Skeletal muscle tissue (tissue), 3 donors: ENCODE measurements at regions not wholly inside any gene's neighbourhood (a gene's known extent, or its start where the extent isn't known, plus 50 kb on each side); places are given as distances from the start of the nearest gene placed in this dataset.

ENCODE experiments used
- H3K27ac ChIP-seq: one replicate; pipeline ENCODE4 v1.7.0; 2013; ENCODE audit warnings: mild to moderate bottlenecking, low read depth, low read length, inconsistent platforms
- H3K27me3 ChIP-seq, 3 donors: one replicate each; pipeline ENCODE4 v1.7.0; 2013; ENCODE audit warnings: low read length in 3 of 3; ENCODE audit not compliant: control insufficient read depth in 3 of 3, insufficient read depth in 3 of 3
- H3K36me3 ChIP-seq, 3 donors: one replicate each; pipeline ENCODE4 v1.7.0; 2013; ENCODE audit warnings: low read length in 3 of 3; ENCODE audit not compliant: control insufficient read depth in 3 of 3, insufficient read depth in 3 of 3
- H3K4me1 ChIP-seq, 3 donors: one replicate each; pipeline ENCODE4 v1.7.0; 2013; ENCODE audit warnings: low read length in 3 of 3, mild to moderate bottlenecking in 3 of 3; ENCODE audit not compliant: control insufficient read depth in 3 of 3, insufficient read depth in 3 of 3
- H3K4me3 ChIP-seq, 3 donors: one replicate each; pipeline ENCODE4 v1.7.0; 2013; ENCODE audit warnings: low read length in 3 of 3
- H3K9ac ChIP-seq, 3 donors: one replicate each; pipeline ENCODE4 v1.7.0; 2013; ENCODE audit warnings: low read length in 3 of 3, mild to moderate bottlenecking in 3 of 3, moderate library complexity in 2 of 3, low read depth in 1 of 3
- H3K9me3 ChIP-seq, 3 donors: one replicate each; pipeline ENCODE4 v1.7.0; 2013; ENCODE audit warnings: low read length in 3 of 3; ENCODE audit not compliant: control insufficient read depth in 3 of 3
- donor health status: Osteomylitis.

DNA sequence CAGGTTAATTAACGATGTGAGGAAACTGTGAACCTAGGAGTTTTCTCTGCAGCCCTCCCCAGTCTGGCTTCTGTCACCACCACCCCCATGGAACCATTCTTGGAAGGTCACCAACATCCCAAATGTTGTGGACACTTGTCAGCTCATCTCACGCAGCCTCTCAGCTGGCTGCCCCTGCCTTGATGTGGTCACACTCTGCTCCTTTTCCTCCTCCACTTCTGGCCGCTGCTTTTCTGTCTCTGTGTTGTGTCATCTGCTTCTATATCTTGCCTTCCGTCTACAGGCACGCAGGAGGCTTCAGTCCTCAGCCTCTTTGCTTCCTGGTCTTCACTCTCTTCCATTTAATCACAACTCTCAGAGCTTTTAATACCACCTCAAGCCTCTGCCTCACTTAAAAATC lies 371.5 kb upstream of the SLIT2 start:
- Histone ChIP-seq H3K36me3 (no peaks in the 10 kb centered on the region), H3K9ac (no peak overlapping the region), H3K4me1 (no peaks in the 10 kb centered on the region), H3K9me3 (no peaks in the 10 kb centered on the region), H3K27ac (no peak overlapping the region), H3K27me3 (no peaks in the 10 kb centered on the region), H3K4me3 (no peak overlapping the region)

DNA sequence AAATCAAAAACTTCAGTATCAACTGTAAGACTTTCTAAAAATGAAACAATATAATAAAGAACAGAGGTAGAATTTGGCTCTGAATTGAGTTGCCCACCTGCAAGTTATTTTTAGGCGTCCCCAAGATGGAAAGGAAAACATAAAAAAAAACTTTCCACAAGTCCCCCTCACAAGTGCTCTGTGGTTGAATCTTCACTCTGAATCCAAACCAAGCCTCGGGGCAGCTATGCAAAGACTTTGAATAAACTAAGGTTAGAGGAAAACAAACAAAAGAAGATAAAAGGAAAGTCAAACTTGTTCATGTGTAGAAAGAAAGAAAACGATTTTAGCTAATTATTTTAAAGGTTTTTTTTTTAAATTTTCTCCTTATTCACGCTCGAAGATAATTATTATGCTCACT lies 372.4 kb upstream of the SLIT2 start:
- no peak overlapping the region for H3K27ac ChIP-seq
- H3K4me1 ChIP-seq = no peaks in the 10 kb centered on the region
- H3K27me3 ChIP-seq = no peaks in the 10 kb centered on the region
- no peaks in the 10 kb centered on the region for H3K9me3 ChIP-seq
- no peak overlapping the region for H3K9ac ChIP-seq
- no peak overlapping the region for H3K4me3 ChIP-seq
- H3K36me3 ChIP-seq = no peaks in the 10 kb centered on the region

DNA sequence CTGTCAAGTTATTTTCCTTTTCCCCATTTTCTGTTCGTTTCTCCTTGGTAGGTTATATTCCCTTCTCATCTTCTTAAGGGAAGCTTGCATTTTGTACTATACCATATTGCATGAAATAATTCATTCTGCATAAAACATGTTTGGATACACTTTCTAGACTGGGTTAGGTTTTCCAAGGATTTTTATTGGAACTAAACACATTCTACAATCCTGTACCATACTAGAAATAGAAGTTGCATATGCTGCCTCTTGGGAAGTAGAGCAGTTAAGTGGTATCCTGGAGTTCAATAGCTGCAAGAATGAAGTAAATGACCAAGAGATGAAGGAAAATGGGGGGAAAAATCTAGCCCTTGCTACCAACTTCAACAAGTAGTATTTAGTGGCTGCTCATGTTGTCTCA lies 393.7 kb upstream of the SLIT2 start:
- H3K4me3 ChIP-seq = no peak overlapping the region
- H3K27ac ChIP-seq = no peak overlapping the region
- H3K4me1 ChIP-seq = no peaks in the 10 kb centered on the region
- H3K9ac ChIP-seq = no peak overlapping the region
- H3K36me3 ChIP-seq = no peaks in the 10 kb centered on the region
- no peaks in the 10 kb centered on the region for H3K9me3 ChIP-seq
- H3K27me3 ChIP-seq = no peaks in the 10 kb centered on the region

DNA sequence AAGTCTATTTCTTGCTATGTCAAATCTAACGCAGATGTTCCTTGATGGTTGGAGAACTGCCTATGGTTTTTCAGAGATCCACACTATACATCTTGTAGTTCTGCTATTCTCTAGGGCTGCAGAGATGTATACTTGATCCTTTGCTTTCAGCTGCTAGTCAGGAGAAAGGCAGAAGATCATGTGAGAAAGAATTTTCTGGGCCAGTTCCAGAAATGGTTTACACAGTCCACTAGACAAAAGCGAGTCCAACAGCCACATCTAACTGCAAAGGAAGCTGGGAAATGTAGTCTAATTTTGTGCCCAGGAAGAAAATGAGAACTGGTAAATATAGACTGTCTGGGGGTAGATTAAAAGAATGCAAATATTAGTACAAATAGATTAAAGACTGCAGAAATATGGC lies 394.3 kb upstream of the SLIT2 start:
- H3K4me3 ChIP-seq = no peak overlapping the region
- H3K36me3 ChIP-seq = no peaks in the 10 kb centered on the region
- no peaks in the 10 kb centered on the region for H3K4me1 ChIP-seq
- H3K9me3 ChIP-seq = no peaks in the 10 kb centered on the region
- H3K9ac ChIP-seq = no peak overlapping the region
- no peak overlapping the region for H3K27ac ChIP-seq
- no peaks in the 10 kb centered on the region for H3K27me3 ChIP-seq

DNA sequence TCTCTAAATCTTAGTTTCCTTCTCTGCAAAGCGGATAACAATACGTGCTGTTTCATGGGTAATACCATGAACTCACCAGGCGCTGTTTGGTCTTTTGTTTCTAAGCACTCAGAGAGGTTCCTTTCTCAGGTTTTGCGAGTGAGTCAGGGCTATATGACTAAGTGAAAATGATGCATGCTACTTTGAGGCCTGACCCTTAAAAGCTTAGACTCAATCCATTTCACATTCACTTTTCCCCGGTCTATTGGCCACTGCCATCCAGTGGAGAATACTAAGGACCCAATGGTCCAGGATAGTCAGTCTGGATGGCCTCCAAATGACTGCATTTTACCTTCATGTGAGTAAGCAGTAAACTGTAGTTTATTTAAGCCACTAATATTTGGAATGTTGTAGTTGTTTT lies 400.8 kb upstream of the SLIT2 start:
- H3K9ac ChIP-seq = no peak overlapping the region
- H3K9me3 ChIP-seq = no peaks in the 10 kb centered on the region
- H3K4me3 ChIP-seq = no peak overlapping the region
- no peak overlapping the region for H3K27ac ChIP-seq
- H3K36me3 ChIP-seq = no peaks in the 10 kb centered on the region
- H3K27me3 ChIP-seq = no peaks in the 10 kb centered on the region
- H3K4me1 ChIP-seq = no peaks in the 10 kb centered on the region

DNA sequence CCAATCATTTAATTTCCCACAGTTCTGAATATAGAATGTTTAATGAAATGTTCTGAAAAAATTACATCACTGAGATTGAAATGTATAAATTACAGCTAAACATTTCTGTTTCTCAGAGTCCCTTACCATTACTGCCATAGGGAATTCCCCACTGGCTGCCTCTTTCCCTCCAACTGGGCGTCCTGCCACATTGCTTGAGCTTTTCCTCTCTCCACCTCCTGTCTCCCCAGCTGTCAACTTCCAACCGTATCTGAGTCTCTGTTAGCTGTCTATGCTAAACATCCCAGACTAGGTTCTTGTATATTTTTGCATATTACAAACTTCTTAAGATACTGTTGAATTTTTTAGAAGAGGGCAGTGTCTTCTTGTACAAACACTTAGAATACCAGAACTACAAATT lies 407.3 kb upstream of the SLIT2 start:
- H3K27ac ChIP-seq = no peak overlapping the region
- H3K9ac ChIP-seq = no peak overlapping the region
- no peak overlapping the region for H3K4me3 ChIP-seq
- H3K4me1 ChIP-seq = no peaks in the 10 kb centered on the region
- H3K36me3 ChIP-seq = no peaks in the 10 kb centered on the region
- no peaks in the 10 kb centered on the region for H3K9me3 ChIP-seq
- no peaks in the 10 kb centered on the region for H3K27me3 ChIP-seq

DNA sequence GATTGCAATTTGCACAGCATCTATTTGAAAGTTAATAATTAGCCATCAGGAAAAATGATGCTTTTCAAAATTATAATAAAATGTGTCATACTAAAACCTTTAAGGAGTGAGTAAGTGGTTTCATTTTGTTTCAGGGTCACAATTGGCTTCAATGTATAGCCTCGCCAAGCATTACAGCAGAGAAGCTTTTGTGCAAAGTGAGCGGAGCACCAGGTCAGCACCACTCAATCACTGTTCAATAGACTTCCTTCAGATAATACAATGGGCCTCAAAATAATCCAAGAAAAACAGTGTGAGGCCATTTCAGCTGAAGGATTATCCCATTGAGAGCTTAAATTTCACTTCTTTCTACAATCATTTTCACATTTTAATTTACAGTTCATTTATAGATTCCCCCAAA lies 409.2 kb upstream of the SLIT2 start:
- no peaks in the 10 kb centered on the region for H3K9me3 ChIP-seq
- H3K9ac ChIP-seq = no peak overlapping the region
- no peaks in the 10 kb centered on the region for H3K27me3 ChIP-seq
- H3K4me1 ChIP-seq = no peaks in the 10 kb centered on the region
- no peaks in the 10 kb centered on the region for H3K36me3 ChIP-seq
- H3K4me3 ChIP-seq = no peak overlapping the region
- no peak overlapping the region for H3K27ac ChIP-seq

DNA sequence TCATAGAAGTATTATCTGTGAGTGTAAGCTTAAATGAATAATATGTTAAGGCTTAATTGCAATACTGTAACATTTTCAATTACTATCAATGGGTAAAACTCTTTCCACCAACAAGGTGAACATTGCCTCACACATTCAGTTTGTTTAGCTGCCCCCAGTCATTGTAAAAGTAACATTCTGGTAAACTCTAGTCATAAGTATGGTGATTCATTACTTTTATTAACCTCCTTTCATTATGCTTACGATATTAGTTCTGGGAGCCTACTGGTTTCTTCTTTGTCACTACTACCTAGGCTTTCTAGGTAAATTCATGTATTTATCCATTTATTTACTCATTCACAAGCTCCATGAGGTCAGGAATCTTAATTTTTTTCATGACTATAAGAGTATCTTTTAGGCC lies 412.8 kb upstream of the SLIT2 start:
- no peaks in the 10 kb centered on the region for H3K36me3 ChIP-seq
- H3K27me3 ChIP-seq = no peaks in the 10 kb centered on the region
- no peaks in the 10 kb centered on the region for H3K4me1 ChIP-seq
- no peak overlapping the region for H3K9ac ChIP-seq
- no peak overlapping the region for H3K27ac ChIP-seq
- H3K9me3 ChIP-seq = no peaks in the 10 kb centered on the region
- H3K4me3 ChIP-seq = no peak overlapping the region

DNA sequence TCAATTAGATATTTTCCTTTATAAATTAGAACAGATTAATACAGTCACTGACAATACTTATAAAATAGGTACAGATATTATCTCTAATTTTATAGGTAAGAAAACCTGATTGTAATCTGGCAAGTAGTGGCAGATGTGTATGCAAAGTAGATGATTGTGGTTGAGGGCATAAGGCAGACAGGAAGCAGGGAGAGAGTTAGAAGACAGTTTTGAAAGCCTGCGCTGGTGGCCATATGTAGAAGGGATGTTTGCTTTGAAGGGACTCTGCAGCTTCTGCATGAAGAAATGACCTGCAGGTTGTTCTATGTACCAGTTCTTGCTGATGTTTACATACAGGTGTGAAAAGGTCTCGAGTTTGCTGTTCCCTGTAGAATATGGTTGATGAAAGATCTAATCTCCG lies 416.3 kb upstream of the SLIT2 start:
- H3K36me3 ChIP-seq = no peaks in the 10 kb centered on the region
- no peaks in the 10 kb centered on the region for H3K9me3 ChIP-seq
- H3K27ac ChIP-seq = no peak overlapping the region
- H3K27me3 ChIP-seq = no peaks in the 10 kb centered on the region
- no peak overlapping the region for H3K4me3 ChIP-seq
- no peak overlapping the region for H3K9ac ChIP-seq
- H3K4me1 ChIP-seq = no peaks in the 10 kb centered on the region

DNA sequence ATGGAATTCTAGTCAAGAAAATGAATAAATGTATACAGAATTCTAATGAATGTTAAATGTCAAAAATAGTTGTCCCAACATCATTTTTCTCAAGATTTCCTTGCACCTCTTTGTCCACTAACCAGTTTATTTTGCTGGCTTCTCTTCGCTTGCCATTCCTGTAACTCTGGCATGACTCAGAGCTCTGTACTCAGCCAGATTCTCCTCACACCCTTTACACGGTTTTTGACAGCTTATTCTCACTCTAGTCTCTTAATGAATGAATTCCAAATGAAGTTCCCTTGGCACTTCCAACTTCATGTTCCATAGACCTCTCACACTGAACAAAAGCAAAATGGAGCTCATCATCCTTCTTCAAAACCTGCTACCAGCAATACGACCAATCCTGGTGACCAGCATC lies 419.3 kb upstream of the SLIT2 start:
- no peaks in the 10 kb centered on the region for H3K9me3 ChIP-seq
- H3K27me3 ChIP-seq = no peaks in the 10 kb centered on the region

DNA sequence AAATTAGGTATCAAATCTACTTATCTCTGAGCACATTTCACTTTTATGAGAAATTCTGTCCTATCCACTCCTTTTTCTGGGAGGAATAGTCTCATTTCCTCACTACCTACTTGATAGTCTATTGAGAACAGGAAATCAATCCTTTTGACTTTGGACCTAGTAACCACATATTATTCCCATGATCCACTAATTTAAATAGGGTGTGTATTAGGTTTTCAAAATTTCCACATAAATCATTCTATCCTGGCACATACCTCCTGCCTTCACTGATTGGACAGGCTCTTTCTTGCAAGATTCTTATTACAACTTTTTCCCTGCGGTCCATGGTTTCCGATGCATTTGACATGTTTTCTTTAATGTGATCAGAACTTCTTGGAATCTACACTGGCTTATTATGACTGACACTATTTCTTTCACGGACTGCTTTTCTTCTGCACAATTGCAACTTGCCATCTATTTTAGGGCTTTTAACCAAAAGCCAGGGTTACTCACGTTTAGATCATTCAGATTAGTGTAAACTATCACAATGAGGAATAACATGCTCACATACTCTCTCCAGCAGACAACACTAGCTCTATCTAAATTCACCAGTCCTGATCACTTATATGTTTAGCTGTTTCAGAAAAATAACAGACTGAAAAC lies 419.9 kb upstream of the SLIT2 start:
- Histone ChIP-seq H3K27me3 (no peaks in the 10 kb centered on the region), H3K4me3 (no peak overlapping the region), H3K27ac (no peak overlapping the region), H3K4me1 (no peaks in the 10 kb centered on the region), H3K9ac (no peak overlapping the region), H3K9me3 (no peaks in the 10 kb centered on the region), H3K36me3 (no peaks in the 10 kb centered on the region)

More for the DNA sequence above, 419.3 kb upstream of the SLIT2 start:
- Histone ChIP-seq H3K4me3 (no peak overlapping the region), H3K4me1 (no peaks in the 10 kb centered on the region), H3K27ac (no peak overlapping the region), H3K9ac (no peak overlapping the region), H3K36me3 (no peaks in the 10 kb centered on the region)
